Activated naive CD4-positive, alpha-beta T cell treated with anti-CD3 and anti-CD28 coated beads, Interleukin-2, amount 50 U/mL, for 72 hours (primary cell): ENCODE measurements at regions not wholly inside any gene's neighbourhood (a gene's known extent, or its start where the extent isn't known, plus 50 kb on each side); places are given as distances from the start of the nearest gene placed in this dataset.

Experiments used
- ATAC-seq, 2 donors: fragments of 150-1000 bp; cut with Tn5 transposase; 2 replicates each; pipeline ENCODE4 v1.10.0; 2021; ENCODE audit warnings: mild to moderate bottlenecking in 2 of 2, moderate library complexity in 2 of 2
- DNase-seq, 2 donors: peaks; one replicate each; pipeline ENCODE4 v3.0.0; 2021 to 2022; ENCODE audit warnings: low spot score in 2 of 2
- H3K27ac Mint-ChIP-seq, 2 donors: one replicate each; pipeline ENCODE4 v1.8.0; 2022; ENCODE audit warnings: mild to moderate bottlenecking in 2 of 2, mixed read lengths in 2 of 2
- H3K36me3 Mint-ChIP-seq, 2 donors: one replicate each; pipeline ENCODE4 v1.8.0; 2022; ENCODE audit warnings: mixed read lengths in 2 of 2
- H3K9me3 Mint-ChIP-seq, 2 donors: one replicate each; pipeline ENCODE4 v1.8.0; 2022; ENCODE audit warnings: mixed read lengths in 2 of 2

GRCh38 chr9:87250205-87250604 lies 247.5 kb upstream of the DAPK1 start:
- ATAC-seq (no peak), DNase-seq (no peak)
- Mint-ChIP-seq H3K9me3 (no peaks in the 10 kb centered on the region), H3K36me3 (no peaks in the 10 kb centered on the region), H3K27ac (no peak overlapping the region)

- DNase-seq (no peak), ATAC-seq (no peak)
- H3K27ac Mint-ChIP-seq = no peak overlapping the region
- H3K36me3 Mint-ChIP-seq = no peaks in the 10 kb centered on the region
- H3K9me3 Mint-ChIP-seq = no peaks in the 10 kb centered on the region
These were observed 242.1 kb upstream of the DAPK1 start for GRCh38 chr9:87255431-87256155.

GRCh38 chr9:87256973-87257372 lies 240.7 kb upstream of the DAPK1 start:
- H3K27ac Mint-ChIP-seq = no peak overlapping the region
- ATAC-seq (no peak), DNase-seq (no peak)
- no peaks in the 10 kb centered on the region for H3K36me3 Mint-ChIP-seq
- H3K9me3 Mint-ChIP-seq = no peaks in the 10 kb centered on the region

- Mint-ChIP-seq H3K27ac (no peak overlapping the region), H3K36me3 (no peaks in the 10 kb centered on the region), H3K9me3 (no peaks in the 10 kb centered on the region)
- DNase-seq (no peak), ATAC-seq (peak in 1 of 2 donors; percentile 47)
These were observed 237.8 kb upstream of the DAPK1 start for GRCh38 chr9:87259543-87260518.

- ATAC-seq = no peak
- no peak overlapping the region for H3K27ac Mint-ChIP-seq
- no peaks in the 10 kb centered on the region for H3K36me3 Mint-ChIP-seq
- no peak for DNase-seq
- no peaks in the 10 kb centered on the region for H3K9me3 Mint-ChIP-seq
These were observed 234.4 kb upstream of the DAPK1 start for GRCh38 chr9:87263291-87263690.

GRCh38 chr9:87266697-87267096 lies 231.0 kb upstream of the DAPK1 start:
- DNase-seq (no peak), ATAC-seq (no peak)
- no peak overlapping the region for H3K27ac Mint-ChIP-seq

GRCh38 chr9:87267251-87268070 lies 230.2 kb upstream of the DAPK1 start:
- ATAC-seq (no peak), DNase-seq (no peak)
- H3K36me3 Mint-ChIP-seq = no peaks in the 10 kb centered on the region
- H3K27ac Mint-ChIP-seq = no peak overlapping the region
- no peaks in the 10 kb centered on the region for H3K9me3 Mint-ChIP-seq

More at GRCh38 chr9:87266697-87267096, 231.0 kb upstream of the DAPK1 start:
- H3K9me3 Mint-ChIP-seq = no peaks in the 10 kb centered on the region
- no peaks in the 10 kb centered on the region for H3K36me3 Mint-ChIP-seq

GRCh38 chr9:87269296-87270176 lies 228.1 kb upstream of the DAPK1 start:
- DNase-seq (no peak), ATAC-seq (no peak)
- no peaks in the 10 kb centered on the region for H3K36me3 Mint-ChIP-seq
- no peaks in the 10 kb centered on the region for H3K9me3 Mint-ChIP-seq
- no peak overlapping the region for H3K27ac Mint-ChIP-seq

- ATAC-seq = no peak
- H3K36me3 Mint-ChIP-seq = no peaks in the 10 kb centered on the region
- H3K9me3 Mint-ChIP-seq = no peaks in the 10 kb centered on the region
- DNase-seq = no peak
- no peak overlapping the region for H3K27ac Mint-ChIP-seq
These were observed 227.3 kb upstream of the DAPK1 start for GRCh38 chr9:87270221-87270847.

GRCh38 chr9:87270848-87271234 lies 226.8 kb upstream of the DAPK1 start:
- Mint-ChIP-seq H3K36me3 (no peaks in the 10 kb centered on the region), H3K27ac (no peak overlapping the region), H3K9me3 (no peaks in the 10 kb centered on the region)
- ATAC-seq = no peak
- no peak for DNase-seq

GRCh38 chr9:87271696-87272477 lies 225.8 kb upstream of the DAPK1 start:
- Mint-ChIP-seq H3K27ac (no peak overlapping the region), H3K9me3 (no peaks in the 10 kb centered on the region), H3K36me3 (no peaks in the 10 kb centered on the region)
- DNase-seq (no peak), ATAC-seq (no peak)

GRCh38 chr9:87275047-87275725 lies 222.5 kb upstream of the DAPK1 start:
- no peak for ATAC-seq
- H3K9me3 Mint-ChIP-seq = peaks cover 0 to 5% of the 10 kb centered on the region in 2 donors
- H3K27ac Mint-ChIP-seq = no peak overlapping the region
- peaks cover 0 to 9% of the 10 kb centered on the region in 2 donors for H3K36me3 Mint-ChIP-seq
- DNase-seq = no peak

- ATAC-seq (peak; percentile 18 to 83), DNase-seq (peak in 1 of 2 donors; percentile 10)
- Mint-ChIP-seq H3K36me3 (peaks cover 0 to 9% of the 10 kb centered on the region in 2 donors), H3K27ac (peak overlapping the region in 1 of 2 donors; percentile 61), H3K9me3 (peaks cover 0 to 5% of the 10 kb centered on the region in 2 donors)
These were observed 221.3 kb upstream of the DAPK1 start for GRCh38 chr9:87276327-87276841.

GRCh38 chr9:87276851-87277261 lies 220.8 kb upstream of the DAPK1 start:
- peaks cover 0 to 5% of the 10 kb centered on the region in 2 donors for H3K9me3 Mint-ChIP-seq
- DNase-seq (peak in 1 of 2 donors; percentile 21), ATAC-seq (peak in 1 of 2 donors; percentile 81)
- H3K27ac Mint-ChIP-seq = peak overlapping the region in 1 of 2 donors; percentile 67
- H3K36me3 Mint-ChIP-seq = peaks cover 0 to 9% of the 10 kb centered on the region in 2 donors
